ENCODE measurements at regions not wholly inside any gene's neighbourhood (a gene's known extent, or its start where the extent isn't known, plus 50 kb on each side); places are given as distances from the start of the nearest gene placed in this dataset.
"Not testable (repeated sequence)": the region's sequence is repeated elsewhere in the genome, so short reads cannot be mapped to it uniquely, and the experiment has no call there.

- DNase-seq (ENCODE audit: low read depth in 2 of 2), result no peak
Measured at GRCh38 chr2:104904889-104905288, 51.0 kb downstream of the POU3F3 start.

- DNase-seq (ENCODE audit: low read depth in 2 of 2), result no peak
Measured at GRCh38 chr2:104909317-104909716, 55.4 kb downstream of the POU3F3 start.

- no peak for DNase-seq (ENCODE audit: low read depth in 2 of 2)
Measured at GRCh38 chr2:104914509-104914908, 60.6 kb downstream of the POU3F3 start.

GRCh38 chr2:104915107-104915793 lies 61.3 kb downstream of the POU3F3 start:
- no peak for DNase-seq (ENCODE audit: low read depth in 2 of 2)

GRCh38 chr2:104919127-104919526 lies 65.2 kb downstream of the POU3F3 start:
- no peak for DNase-seq (ENCODE audit: low read depth in 2 of 2)

- DNase-seq (ENCODE audit: low read depth in 2 of 2), result no peak
Measured at GRCh38 chr2:104923665-104924064, 69.8 kb downstream of the POU3F3 start.

GRCh38 chr2:104929663-104930062 lies 75.7 kb downstream of the POU3F3 start:
- DNase-seq (ENCODE audit: low read depth in 2 of 2), result no peak

GRCh38 chr2:104930732-104931131 lies 76.8 kb downstream of the POU3F3 start:
- DNase-seq (ENCODE audit: low read depth in 2 of 2), result no peak

- no peak for DNase-seq (ENCODE audit: low read depth in 2 of 2)
Measured at GRCh38 chr2:104932243-104932642, 78.3 kb downstream of the POU3F3 start.

- DNase-seq (ENCODE audit: low read depth in 2 of 2), result no peak
Measured at GRCh38 chr2:104933151-104933917, 79.4 kb downstream of the POU3F3 start.

- no peak for DNase-seq (ENCODE audit: low read depth in 2 of 2)
Measured at GRCh38 chr2:104936527-104936926, 82.6 kb downstream of the POU3F3 start.

GRCh38 chr2:104938231-104938941 lies 84.5 kb downstream of the POU3F3 start:
- DNase-seq (ENCODE audit: low read depth in 2 of 2), result peak in 1 of 2 donors; percentile 1

GRCh38 chr2:104939570-104940217 lies 85.8 kb downstream of the POU3F3 start:
- no peak for DNase-seq (ENCODE audit: low read depth in 2 of 2)

GRCh38 chr2:104944495-104944894 lies 90.6 kb downstream of the POU3F3 start:
- no peak for DNase-seq (ENCODE audit: low read depth in 2 of 2)

GRCh38 chr2:104945121-104945520 lies 91.2 kb downstream of the POU3F3 start:
- DNase-seq (ENCODE audit: low read depth in 2 of 2), result no peak

GRCh38 chr2:104945866-104946265 lies 92.0 kb downstream of the POU3F3 start:
- no peak for DNase-seq (ENCODE audit: low read depth in 2 of 2)

- DNase-seq (ENCODE audit: low read depth in 2 of 2), result not testable (repeated sequence)
Measured at GRCh38 chr2:104947456-104947855, 90.4 kb upstream of the MRPS9 start.

- DNase-seq (ENCODE audit: low read depth in 2 of 2), result no peak
Measured at GRCh38 chr2:104952976-104953375, 84.9 kb upstream of the MRPS9 start.

- no peak for DNase-seq (ENCODE audit: low read depth in 2 of 2)
Measured at GRCh38 chr2:104965900-104966299, 72.0 kb upstream of the MRPS9 start.

GRCh38 chr2:104969564-104969963 lies 68.3 kb upstream of the MRPS9 start:
- no peak for DNase-seq (ENCODE audit: low read depth in 2 of 2)

GRCh38 chr2:104975371-104975770 lies 62.5 kb upstream of the MRPS9 start:
- DNase-seq (ENCODE audit: low read depth in 2 of 2), result no peak

GRCh38 chr2:104975851-104976250 lies 62.0 kb upstream of the MRPS9 start:
- no peak for DNase-seq (ENCODE audit: low read depth in 2 of 2)

All from stimulated activated CD8-positive, alpha-beta memory T cell treated with anti-CD3 and anti-CD28 coated beads, Interleukin-2, amount 100 ng/mL, for 48 hours (primary cell).